ENCODE measurements at regions not wholly inside any gene's neighbourhood (a gene's known extent, or its start where the extent isn't known, plus 50 kb on each side); places are given as distances from the start of the nearest gene placed in this dataset.

DNA sequence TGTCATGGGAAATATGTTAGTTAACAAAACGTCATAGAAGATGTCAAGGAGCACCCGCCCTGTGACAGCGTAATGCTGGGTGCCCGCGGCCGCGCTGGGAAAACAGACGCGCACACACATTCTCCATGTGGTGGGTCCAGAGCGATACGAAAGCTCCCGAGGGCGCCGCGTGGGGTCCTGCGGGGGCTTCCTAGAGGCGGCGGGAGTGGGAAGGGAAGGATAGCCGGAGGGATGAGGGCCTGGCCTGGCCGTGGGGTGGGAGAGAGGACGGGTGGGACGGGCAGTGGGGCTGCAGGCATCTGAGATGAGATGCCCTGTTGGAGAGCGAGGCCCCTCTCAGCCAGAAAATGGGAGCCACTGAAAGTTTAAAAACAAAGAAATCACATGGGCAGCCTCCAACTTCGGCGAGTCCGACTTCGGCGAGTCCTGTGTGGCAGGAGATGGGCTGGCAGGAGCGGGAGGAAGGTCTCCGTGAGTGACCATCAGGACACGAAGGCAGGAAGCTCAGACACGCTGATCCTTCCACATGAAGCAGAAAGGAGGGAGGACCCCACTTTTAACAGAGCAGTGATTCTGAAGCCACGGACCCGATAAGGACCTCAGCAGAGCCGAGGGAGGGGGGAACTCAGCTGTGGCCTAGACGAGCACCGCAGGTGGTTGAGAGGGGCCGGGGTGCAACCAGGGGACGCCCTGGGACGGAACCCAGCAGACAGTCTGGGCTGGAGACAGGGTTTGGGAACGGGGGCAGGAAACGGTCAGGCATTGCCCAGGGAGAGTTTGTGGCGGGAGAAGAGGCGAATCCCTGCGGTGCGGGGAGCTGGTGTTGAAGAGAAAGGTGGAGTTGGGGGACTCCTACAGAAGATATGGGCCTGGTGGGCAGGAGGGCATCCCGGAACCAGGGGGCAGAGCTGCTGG is 114.1 kb upstream of the FRMD1 start:
- no peaks in the 10 kb centered on the region for H3K9me2 ChIP-seq (ENCODE audit: insufficient read depth, low read length)
- H3K9me3 ChIP-seq (ENCODE audit: low read length), result no peaks in the 10 kb centered on the region
- H3K27ac ChIP-seq (ENCODE audit: low read depth, low read length, poor library complexity, severe bottlenecking), result no peak overlapping the region
- H3K4me3 ChIP-seq (ENCODE audit: low read depth, low read length, poor library complexity, severe bottlenecking), result no peak overlapping the region
- no peak overlapping the region for H3K4me2 ChIP-seq (ENCODE audit: low read length)
- BruUV-seq (replicated peaks), result no TSS peak
- POLR2A ChIA-PET, result interaction anchor here (0.5 kb wide), 1 partner anchor 1568 kb away, joined by 4 read pairs; no protein-coding TSS in a partner anchor
- CTCF ChIA-PET (ENCODE audit: unreplicated experiment), result no interaction called here
- intact Hi-C loops (cut with micrococcal nuclease; ENCODE audit: unreplicated experiment), result no loop called here
- DNase-seq (ENCODE audit: low spot score), result no peak
- no peaks in the 10 kb centered on the region for H4K20me1 ChIP-seq (ENCODE audit: insufficient read depth, low read length)
- no peaks in the 10 kb centered on the region for H3K79me2 ChIP-seq (ENCODE audit: insufficient read depth, low read depth, low read length)
- H2AFZ ChIP-seq (ENCODE audit: low read length), result no peak overlapping the region
- H3K4me1 ChIP-seq (ENCODE audit: insufficient read depth, low read length, poor library complexity, severe bottlenecking), result no peaks in the 10 kb centered on the region
- TF ChIP-seq, protein P1, sequence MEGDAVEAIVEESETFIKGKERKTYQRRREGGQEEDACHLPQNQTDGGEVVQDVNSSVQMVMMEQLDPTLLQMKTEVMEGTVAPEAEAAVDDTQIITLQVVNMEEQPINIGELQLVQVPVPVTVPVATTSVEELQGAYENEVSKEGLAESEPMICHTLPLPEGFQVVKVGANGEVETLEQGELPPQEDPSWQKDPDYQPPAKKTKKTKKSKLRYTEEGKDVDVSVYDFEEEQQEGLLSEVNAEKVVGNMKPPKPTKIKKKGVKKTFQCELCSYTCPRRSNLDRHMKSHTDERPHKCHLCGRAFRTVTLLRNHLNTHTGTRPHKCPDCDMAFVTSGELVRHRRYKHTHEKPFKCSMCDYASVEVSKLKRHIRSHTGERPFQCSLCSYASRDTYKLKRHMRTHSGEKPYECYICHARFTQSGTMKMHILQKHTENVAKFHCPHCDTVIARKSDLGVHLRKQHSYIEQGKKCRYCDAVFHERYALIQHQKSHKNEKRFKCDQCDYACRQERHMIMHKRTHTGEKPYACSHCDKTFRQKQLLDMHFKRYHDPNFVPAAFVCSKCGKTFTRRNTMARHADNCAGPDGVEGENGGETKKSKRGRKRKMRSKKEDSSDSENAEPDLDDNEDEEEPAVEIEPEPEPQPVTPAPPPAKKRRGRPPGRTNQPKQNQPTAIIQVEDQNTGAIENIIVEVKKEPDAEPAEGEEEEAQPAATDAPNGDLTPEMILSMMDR (conservative IDR thresholded peaks at IDR 0.05; ENCODE audit: low read length), result no peak
- TF ChIP-seq EZH2phosphoT487 (IDR thresholded peaks at IDR 0.05; ENCODE audit: borderline replicate concordance, low read depth, low read length), result no peak
- no peaks in the 10 kb centered on the region for H3K36me3 ChIP-seq (ENCODE audit: insufficient read depth, low read length)

DNA sequence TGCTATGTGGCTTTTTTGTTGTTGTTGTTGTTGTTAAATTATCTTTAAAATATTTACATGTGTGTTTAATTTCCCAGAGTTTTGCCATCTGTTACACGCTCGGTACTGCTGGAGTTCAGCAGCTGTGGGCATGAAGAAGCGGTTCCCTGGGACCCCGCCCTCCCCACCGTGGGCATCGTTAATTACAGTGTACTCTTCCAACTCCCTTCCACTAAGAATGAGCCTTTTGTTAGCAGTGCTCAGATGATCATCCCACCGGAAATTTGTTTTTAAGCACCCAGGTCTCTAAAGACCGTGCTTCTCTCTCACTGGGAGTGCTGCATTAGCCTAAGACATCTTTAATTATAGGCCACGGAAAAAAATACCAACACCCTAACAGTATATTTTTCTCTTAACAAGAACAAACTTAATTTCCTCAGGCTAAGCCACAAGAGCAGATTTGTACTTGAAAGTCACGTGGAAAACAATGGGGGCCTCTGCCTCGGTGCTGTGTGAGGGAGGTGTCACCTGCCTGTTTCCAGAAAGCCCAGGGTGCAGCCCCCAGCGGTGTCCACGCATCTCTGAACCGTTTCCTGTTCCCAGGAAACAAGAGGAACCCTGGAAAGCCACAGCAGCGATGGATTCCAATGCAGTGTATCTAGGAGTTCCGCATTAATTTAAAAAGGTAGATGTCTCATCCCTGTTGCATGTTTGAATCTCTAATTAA is 113.3 kb upstream of the FRMD1 start:
- Histone ChIP-seq H4K20me1 (ENCODE audit: insufficient read depth, low read length) (no peaks in the 10 kb centered on the region), H3K4me1 (ENCODE audit: insufficient read depth, low read length, poor library complexity, severe bottlenecking) (no peaks in the 10 kb centered on the region), H3K36me3 (ENCODE audit: insufficient read depth, low read length) (no peaks in the 10 kb centered on the region), H3K4me2 (ENCODE audit: low read length) (no peak overlapping the region), H2AFZ (ENCODE audit: low read length) (no peak overlapping the region), H3K4me3 (ENCODE audit: low read depth, low read length, poor library complexity, severe bottlenecking) (no peak overlapping the region), H3K9me3 (ENCODE audit: low read length) (no peaks in the 10 kb centered on the region), H3K9me2 (ENCODE audit: insufficient read depth, low read length) (no peaks in the 10 kb centered on the region), H3K27ac (ENCODE audit: low read depth, low read length, poor library complexity, severe bottlenecking) (no peak overlapping the region), H3K79me2 (ENCODE audit: insufficient read depth, low read depth, low read length) (no peaks in the 10 kb centered on the region)
- TF ChIP-seq, protein P1 (conservative IDR thresholded peaks at IDR 0.05; ENCODE audit: low read length), result no peak
- no peak for TF ChIP-seq EZH2phosphoT487 (IDR thresholded peaks at IDR 0.05; ENCODE audit: borderline replicate concordance, low read depth, low read length)
- intact Hi-C loops (cut with micrococcal nuclease; ENCODE audit: unreplicated experiment), result no loop called here
- ChIA-PET CTCF (ENCODE audit: unreplicated experiment) (no interaction called here), POLR2A (no interaction called here)
- no TSS peak for BruUV-seq (replicated peaks)
- no peak for DNase-seq (ENCODE audit: low spot score)
